Inflammatory macrophage (primary cell): ENCODE measurements at regions not wholly inside any gene's neighbourhood (a gene's known extent, or its start where the extent isn't known, plus 50 kb on each side); places are given as distances from the start of the nearest gene placed in this dataset.

Experiments used
- DNase-seq, 2 donors: peaks; one replicate each; pipeline ENCODE4 v3.0.0-alpha.2; 2020 to 2022

GRCh38 chr2:56626927-56627326 is 443.1 kb downstream of the CCDC85A start:
- no peak for DNase-seq

DNA sequence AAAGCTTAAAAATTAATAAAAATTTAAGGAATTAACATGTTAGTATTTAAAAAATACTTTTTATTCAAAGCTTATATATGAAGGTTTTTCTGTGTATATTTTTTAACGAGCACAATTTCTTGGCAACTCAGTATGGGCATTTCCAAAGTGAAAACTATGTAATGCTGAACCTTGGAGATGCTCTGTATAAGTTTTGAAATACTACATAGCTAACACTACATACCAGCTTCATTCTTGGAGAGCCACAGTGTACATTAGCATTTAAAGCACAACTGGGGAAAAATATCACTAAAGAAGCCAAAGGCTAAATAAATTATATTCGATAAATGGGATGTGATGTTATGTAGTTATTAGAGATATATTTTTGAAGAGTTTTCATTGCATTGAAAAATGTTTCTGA is 446.5 kb downstream of the CCDC85A start:
- no peak for DNase-seq

DNA sequence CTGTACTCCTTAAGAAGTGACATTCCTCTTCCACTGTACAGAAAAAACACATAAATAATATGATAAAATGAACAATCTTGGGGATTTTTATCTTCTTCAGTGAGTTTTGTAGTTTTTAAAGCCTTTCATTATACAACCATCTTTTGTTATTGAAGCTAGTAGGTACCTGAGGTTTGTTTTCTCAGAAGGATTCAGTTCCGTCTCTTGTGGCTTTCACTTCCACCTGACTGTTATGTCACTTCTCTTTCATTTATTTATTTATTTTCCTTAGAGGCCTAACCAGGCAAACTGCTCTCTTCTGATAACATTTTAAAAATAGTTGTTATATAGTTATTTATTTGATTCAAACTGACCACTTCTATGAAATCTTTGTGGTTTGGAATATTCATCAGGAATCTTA is 464.2 kb downstream of the CCDC85A start:
- DNase-seq = no peak

GRCh38 chr2:56648802-56649201 is 465.0 kb downstream of the CCDC85A start:
- no peak for DNase-seq

GRCh38 chr2:56654936-56655335 is 471.1 kb downstream of the CCDC85A start:
- no peak for DNase-seq

GRCh38 chr2:56656826-56657225 is 473.0 kb downstream of the CCDC85A start:
- DNase-seq = no peak

- DNase-seq = no peak
These were observed 483.0 kb downstream of the CCDC85A start for GRCh38 chr2:56666777-56667176.

- no peak for DNase-seq
These were observed 488.3 kb downstream of the CCDC85A start for GRCh38 chr2:56671973-56672569.

GRCh38 chr2:56674084-56674483 is 490.3 kb downstream of the CCDC85A start:
- DNase-seq = no peak

GRCh38 chr2:56676966-56677365 is 493.2 kb downstream of the CCDC85A start:
- no peak for DNase-seq

GRCh38 chr2:56680971-56681631 is 497.3 kb downstream of the CCDC85A start:
- no peak for DNase-seq

GRCh38 chr2:56681659-56682396 is 498.0 kb downstream of the CCDC85A start:
- no peak for DNase-seq

- DNase-seq = no peak
These were observed 498.6 kb downstream of the CCDC85A start for GRCh38 chr2:56682397-56682760.

GRCh38 chr2:56684327-56684726 is 500.5 kb downstream of the CCDC85A start:
- DNase-seq = no peak

- no peak for DNase-seq
These were observed 501.4 kb downstream of the CCDC85A start for GRCh38 chr2:56685205-56685604.

GRCh38 chr2:56687169-56687568 is 503.4 kb downstream of the CCDC85A start:
- DNase-seq = no peak

DNA sequence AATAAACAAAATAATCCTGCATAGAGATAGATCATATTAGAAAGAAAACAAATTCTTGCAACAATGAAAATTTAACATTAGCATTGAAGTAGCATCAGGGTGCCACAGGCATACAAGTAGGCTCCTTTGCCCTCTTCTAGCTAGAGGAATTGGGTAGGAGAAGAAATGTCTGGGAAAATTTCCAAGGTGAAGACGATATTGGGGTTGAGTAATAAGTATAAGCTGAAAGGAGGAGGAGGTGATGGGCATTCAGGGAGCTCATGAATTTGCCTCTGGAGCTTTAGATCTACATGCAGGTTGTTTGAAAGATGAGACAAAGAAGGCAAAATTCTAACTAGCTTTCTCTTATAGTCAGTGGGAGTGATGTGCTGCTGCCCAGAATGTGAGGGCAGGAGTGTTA is 504.9 kb downstream of the CCDC85A start:
- DNase-seq = no peak

DNA sequence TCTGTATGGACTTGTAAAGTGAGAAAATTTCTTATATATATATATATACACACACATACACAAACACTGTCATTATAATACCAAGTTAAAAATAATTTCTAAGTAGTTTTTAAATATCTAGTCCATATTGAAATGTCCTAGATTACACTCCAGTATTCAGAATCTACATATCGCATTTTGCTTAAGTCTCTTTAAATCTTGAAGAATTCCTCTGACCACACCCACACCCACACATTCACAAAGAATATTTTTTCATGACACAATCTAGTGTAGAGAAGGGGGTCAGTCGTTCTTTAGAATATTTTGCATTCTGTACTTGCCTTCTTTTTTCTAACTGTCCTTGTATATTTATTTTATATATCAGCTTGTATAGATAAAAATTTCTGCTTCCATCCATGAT is 509.7 kb downstream of the CCDC85A start:
- DNase-seq = no peak

DNA sequence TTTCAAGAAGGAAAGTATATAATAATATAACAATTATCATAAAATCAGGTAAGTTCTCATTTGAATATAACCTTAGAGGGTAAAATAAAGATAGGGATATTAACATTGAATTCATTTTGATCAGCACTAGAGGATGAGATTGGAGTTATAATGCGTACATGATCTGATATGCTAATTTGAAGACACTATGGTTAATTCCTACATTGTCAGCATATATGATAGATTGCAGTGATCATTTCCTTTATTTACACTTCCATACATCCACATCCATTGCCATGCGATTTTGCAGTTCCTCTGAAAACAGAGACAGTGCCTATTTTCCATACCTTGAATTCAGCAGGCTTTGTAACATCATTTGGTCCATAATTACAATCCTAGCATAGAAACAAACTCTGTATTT is 519.2 kb downstream of the CCDC85A start:
- no peak for DNase-seq

DNA sequence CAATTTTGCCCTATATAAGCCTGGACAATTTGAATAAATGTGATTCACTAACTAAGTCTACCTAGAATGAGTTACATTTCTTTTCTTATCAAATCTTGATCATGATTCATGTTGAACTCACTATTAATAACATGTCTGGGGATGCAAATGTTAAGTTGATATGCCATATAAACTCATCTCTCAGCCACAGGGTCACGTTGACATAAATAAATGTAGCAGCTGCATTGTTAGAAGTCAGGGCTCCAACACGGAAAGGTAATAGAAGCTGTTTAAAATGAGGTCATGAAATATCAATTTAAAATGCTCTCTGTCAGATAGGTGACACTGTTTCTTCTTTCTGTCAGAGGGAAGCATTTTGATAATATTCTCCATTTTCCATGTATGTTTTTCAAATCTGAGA is 521.9 kb downstream of the CCDC85A start:
- no peak for DNase-seq

GRCh38 chr2:56707218-56707617 is 523.4 kb downstream of the CCDC85A start:
- no peak for DNase-seq

GRCh38 chr2:56707650-56708049 is 523.9 kb downstream of the CCDC85A start:
- DNase-seq = no peak

GRCh38 chr2:56709181-56709580 is 525.4 kb downstream of the CCDC85A start:
- no peak for DNase-seq

GRCh38 chr2:56713161-56713676 is 529.4 kb downstream of the CCDC85A start:
- DNase-seq = no peak
